Stomach (tissue), 8 donors: ENCODE measurements at regions not wholly inside any gene's neighbourhood (a gene's known extent, or its start where the extent isn't known, plus 50 kb on each side); places are given as distances from the start of the nearest gene placed in this dataset.

Experiments
- DNase-seq, 2 donors: peaks; one replicate each; pipeline versions ENCODE4 v3.0.0 to v3.0.0-alpha.2; 2013 to 2019
- H3K27ac ChIP-seq, 5 donors: fragments of 200-600 bp in 4 of 5; sonication (generic) in 4 of 5; one replicate each; pipeline ENCODE4 v1.5.1; 2013 to 2019; ENCODE audit warnings: mild to moderate bottlenecking in 1 of 5, moderate library complexity in 1 of 5
- H3K27me3 ChIP-seq, 3 donors: fragments of 200-600 bp; sonication (generic); one replicate each; pipeline ENCODE4 v1.5.1; 2017 to 2019; ENCODE audit warnings: mixed run types in 1 of 3
- H3K36me3 ChIP-seq, 4 donors: fragments of 200-600 bp; sonication (generic); 1 replicate in 3 of 4; 2 replicates in 1 of 4; pipeline ENCODE4 v1.5.1; 2016 to 2019
- H3K4me1 ChIP-seq, 4 donors: fragments of 200-600 bp; sonication (generic); one replicate each; pipeline ENCODE4 v1.5.1; 2016 to 2019
- H3K4me3 ChIP-seq, 4 donors: fragments of 200-600 bp; sonication (generic) in 3 of 4; one replicate each; pipeline ENCODE4 v1.5.1; 2016 to 2019; ENCODE audit warnings: mild to moderate bottlenecking in 1 of 4
- H3K9me3 ChIP-seq, 4 donors: fragments of 200-600 bp; sonication (generic); one replicate each; pipeline ENCODE4 v1.5.1; 2016 to 2019
- EP300 ChIP-seq: sonication (generic); formaldehyde crosslinking; IDR thresholded peaks from one replicate; pipeline ENCODE4 v1.6.1; 2017; ENCODE audit warnings: antibody characterized with exemption
- POLR2A ChIP-seq, 4 donors: fragments of 450-650 bp; IDR thresholded peaks; one replicate each; pipeline ENCODE4 v1.6.1; 2016; ENCODE audit warnings: antibody characterized with exemption in 4 of 4, control low read depth in 2 of 4, mild to moderate bottlenecking in 1 of 4, moderate library complexity in 1 of 4
- POLR2AphosphoS5 ChIP-seq, 3 donors: sonication (generic); formaldehyde crosslinking; IDR thresholded peaks; one replicate each; pipeline ENCODE4 v1.6.1; 2016; ENCODE audit warnings: antibody characterized with exemption in 3 of 3
- WGBS, 5 donors: extraction: QIAGEN DNeasy Blood & Tissue Kit in 3 of 5; methylation state at CpG; one replicate each; pipeline versions ENCODE4 v1.1.5 to v1.1.7; 2013 to 2018; 5-methylcytosine and 5-hydroxymethylcytosine counted together
- intact Hi-C: fragments of 100-400 bp; cut with DNase I; formaldehyde crosslinking; loops from one replicate; pipeline ENCODE4 v1.15.1; 2023; ENCODE audit warnings: low total_unique reads
- TF ChIP-seq, protein P1 (sequence below), 7 experiments: fragments of 450-650 bp in 4 of 7; fragments of 200-600 bp in 3 of 7; sonication (generic) in 3 of 7; IDR thresholded peaks; one replicate each; pipeline ENCODE4 v1.5.1; 2016 to 2019; ENCODE audit warnings: antibody characterized with exemption in 7 of 7, control low read depth in 2 of 7, mild to moderate bottlenecking in 1 of 7
- donor health status: healthy with polysubstance abuse.
- donor health status: Bipolar disorder and iron deficiency.
- donor health status: healthy.

DNA sequence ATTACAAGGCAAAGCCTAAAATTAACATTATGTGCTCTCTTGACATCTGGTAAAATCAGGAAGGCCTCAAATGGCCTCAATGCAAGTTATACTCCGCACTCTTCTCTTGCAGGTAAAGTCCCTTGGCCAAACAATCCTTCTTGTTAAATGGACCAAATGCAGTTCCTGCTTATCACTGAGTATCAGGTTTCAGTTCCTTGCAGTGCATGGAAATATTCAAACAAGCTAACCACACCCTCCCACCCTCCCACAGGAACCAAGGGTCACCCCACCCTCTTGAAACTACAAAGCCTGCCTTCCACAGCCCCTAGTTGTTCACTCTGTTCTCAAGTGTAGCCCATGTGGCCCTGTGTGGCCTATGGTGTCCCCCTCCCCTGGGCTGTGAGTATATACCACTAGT lies 171.9 kb upstream of the CADPS start:
- Histone ChIP-seq H3K4me1 (no peaks in the 10 kb centered on the region), H3K36me3 (no peaks in the 10 kb centered on the region), H3K4me3 (no peak overlapping the region), H3K27me3 (no peaks in the 10 kb centered on the region), H3K27ac (no peak overlapping the region), H3K9me3 (no peaks in the 10 kb centered on the region)
- DNase-seq, result peak in 1 of 2 donors; percentile 54
- intact Hi-C loops, result no loop called here
- WGBS, 5 donors, result 13 to 38% (median 33%) methylated on average over 1 of the region's 1 CpG
- no peak for TF ChIP-seq EP300
- TF ChIP-seq, protein P1, sequence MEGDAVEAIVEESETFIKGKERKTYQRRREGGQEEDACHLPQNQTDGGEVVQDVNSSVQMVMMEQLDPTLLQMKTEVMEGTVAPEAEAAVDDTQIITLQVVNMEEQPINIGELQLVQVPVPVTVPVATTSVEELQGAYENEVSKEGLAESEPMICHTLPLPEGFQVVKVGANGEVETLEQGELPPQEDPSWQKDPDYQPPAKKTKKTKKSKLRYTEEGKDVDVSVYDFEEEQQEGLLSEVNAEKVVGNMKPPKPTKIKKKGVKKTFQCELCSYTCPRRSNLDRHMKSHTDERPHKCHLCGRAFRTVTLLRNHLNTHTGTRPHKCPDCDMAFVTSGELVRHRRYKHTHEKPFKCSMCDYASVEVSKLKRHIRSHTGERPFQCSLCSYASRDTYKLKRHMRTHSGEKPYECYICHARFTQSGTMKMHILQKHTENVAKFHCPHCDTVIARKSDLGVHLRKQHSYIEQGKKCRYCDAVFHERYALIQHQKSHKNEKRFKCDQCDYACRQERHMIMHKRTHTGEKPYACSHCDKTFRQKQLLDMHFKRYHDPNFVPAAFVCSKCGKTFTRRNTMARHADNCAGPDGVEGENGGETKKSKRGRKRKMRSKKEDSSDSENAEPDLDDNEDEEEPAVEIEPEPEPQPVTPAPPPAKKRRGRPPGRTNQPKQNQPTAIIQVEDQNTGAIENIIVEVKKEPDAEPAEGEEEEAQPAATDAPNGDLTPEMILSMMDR (IDR thresholded peaks at IDR 0.05), result no peak
- TF ChIP-seq POLR2A (IDR thresholded peaks at IDR 0.05), result no peak
- no peak for TF ChIP-seq POLR2AphosphoS5 (IDR thresholded peaks at IDR 0.05)

DNA sequence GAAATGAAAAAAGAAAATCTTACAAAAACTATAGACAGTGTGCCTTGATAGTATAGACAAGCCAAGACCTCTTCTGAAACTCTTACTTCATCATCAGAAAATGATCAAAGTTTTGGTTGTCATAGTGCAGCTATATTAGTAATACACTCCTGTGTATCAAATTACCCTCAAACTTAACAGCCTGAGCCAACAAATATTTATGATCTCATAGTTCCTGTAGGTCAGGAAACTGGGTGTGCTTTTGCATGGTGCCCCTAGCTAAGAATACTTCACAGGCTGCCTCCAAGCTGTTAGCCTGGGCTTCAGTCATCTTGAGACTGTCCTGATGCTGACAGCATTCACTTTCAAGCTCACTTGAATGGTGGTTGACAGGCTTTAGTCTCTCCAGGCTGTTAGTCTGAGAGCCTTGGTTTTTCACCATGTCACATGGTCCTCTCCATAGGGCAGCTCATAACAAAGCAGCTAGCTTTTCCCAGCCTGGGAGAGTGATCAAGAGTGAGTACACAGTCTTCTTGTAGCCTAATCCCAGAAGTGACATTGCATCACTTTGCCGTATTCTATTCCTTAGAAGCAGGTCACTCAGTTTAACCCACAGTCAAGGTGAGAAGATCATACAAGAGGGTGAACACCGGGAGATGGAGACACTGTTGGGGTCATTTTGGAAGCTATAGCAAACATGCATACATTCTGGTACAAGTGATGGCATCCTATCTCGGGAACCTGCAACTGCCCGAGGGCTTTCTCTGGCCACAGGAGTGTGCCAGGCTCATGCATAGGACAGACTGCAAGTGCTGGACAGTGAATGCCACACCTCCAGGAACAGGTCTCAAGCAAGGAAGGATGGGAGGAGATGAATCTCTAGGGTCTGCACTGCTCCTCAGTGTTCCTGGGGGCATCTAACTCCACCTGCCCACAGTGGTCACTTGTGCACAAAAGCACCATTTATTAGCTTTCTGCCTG lies 173.4 kb upstream of the CADPS start:
- TF ChIP-seq POLR2AphosphoS5 (IDR thresholded peaks at IDR 0.05), result no peak
- TF ChIP-seq, protein P1 (IDR thresholded peaks at IDR 0.05), result no peak
- TF ChIP-seq POLR2A (IDR thresholded peaks at IDR 0.05), result no peak
- no peak for TF ChIP-seq EP300
- Histone ChIP-seq H3K36me3 (no peaks in the 10 kb centered on the region), H3K27me3 (no peaks in the 10 kb centered on the region), H3K27ac (no peak overlapping the region), H3K4me3 (no peak overlapping the region), H3K4me1 (no peaks in the 10 kb centered on the region), H3K9me3 (no peaks in the 10 kb centered on the region)
- no peak for DNase-seq
- intact Hi-C loops, result no loop called here
- 81 to 90% (median 88%) methylated on average over 4 of the region's 4 CpGs for WGBS, 5 donors

DNA sequence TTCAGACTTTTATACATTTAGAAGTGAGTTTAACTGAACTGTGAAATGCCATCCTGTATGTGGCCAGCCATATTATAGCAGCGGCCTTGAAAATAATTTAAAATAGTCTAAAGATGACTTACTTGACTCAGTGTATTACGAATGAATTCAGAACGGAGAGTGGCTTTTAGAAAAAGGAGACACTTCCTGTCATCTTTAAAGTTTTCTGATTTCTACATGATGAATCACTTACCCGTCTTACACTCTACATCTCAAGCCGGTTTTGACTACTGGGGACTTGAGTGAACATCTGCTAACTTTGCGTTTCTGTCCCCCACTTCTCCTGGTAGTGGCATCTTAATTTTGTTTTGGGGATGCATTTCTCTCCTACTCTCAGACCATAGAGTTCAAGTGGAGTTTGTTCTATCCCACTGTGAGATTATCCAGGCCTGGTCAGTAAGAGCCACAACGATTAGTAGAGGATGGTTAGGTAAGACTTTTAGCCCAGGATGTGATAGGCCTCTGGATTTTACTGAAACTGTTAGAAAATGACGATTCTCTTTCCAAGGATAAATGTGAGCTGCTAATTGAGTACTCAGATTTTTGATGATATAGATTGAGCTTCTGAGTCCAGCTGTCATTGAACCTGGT lies 175.4 kb upstream of the CADPS start:
- DNase-seq, result no peak
- Histone ChIP-seq H3K27me3 (no peaks in the 10 kb centered on the region), H3K4me1 (no peaks in the 10 kb centered on the region), H3K27ac (no peak overlapping the region), H3K36me3 (no peaks in the 10 kb centered on the region), H3K9me3 (no peaks in the 10 kb centered on the region), H3K4me3 (no peak overlapping the region)
- intact Hi-C loops, result no loop called here
- TF ChIP-seq POLR2A (IDR thresholded peaks at IDR 0.05) (no peak), EP300 (no peak), POLR2AphosphoS5 (IDR thresholded peaks at IDR 0.05) (no peak)
- TF ChIP-seq, protein P1 (IDR thresholded peaks at IDR 0.05), result no peak
- WGBS, 5 donors, result 71 to 82% (median 74%) methylated on average over 8 of the region's 8 CpGs

DNA sequence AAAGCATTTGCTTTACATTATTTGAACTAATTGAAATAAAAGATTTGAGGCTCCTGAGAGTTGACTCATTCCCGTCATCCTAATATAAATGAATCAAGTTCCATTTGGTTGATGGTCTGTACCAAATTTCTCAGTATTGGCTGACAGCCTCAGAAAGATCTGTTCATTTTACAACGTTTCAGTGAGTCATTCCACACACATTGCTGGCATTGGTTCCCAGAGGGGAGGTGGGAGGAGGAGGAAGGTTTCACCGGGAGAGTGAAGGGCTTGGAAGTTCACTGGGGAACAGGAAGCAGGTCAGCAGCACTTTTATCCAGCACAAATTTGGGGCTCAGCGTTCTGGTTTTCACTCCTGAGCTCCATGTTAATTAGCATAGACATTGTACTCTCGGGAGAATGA lies 176.7 kb upstream of the CADPS start:
- Histone ChIP-seq H3K4me1 (no peaks in the 10 kb centered on the region), H3K27me3 (no peaks in the 10 kb centered on the region), H3K27ac (no peak overlapping the region), H3K9me3 (no peaks in the 10 kb centered on the region), H3K4me3 (no peak overlapping the region), H3K36me3 (no peaks in the 10 kb centered on the region)
- intact Hi-C loops, result no loop called here
- DNase-seq, result peak in 1 of 2 donors; percentile 22
- TF ChIP-seq POLR2A (IDR thresholded peaks at IDR 0.05) (no peak), EP300 (no peak), POLR2AphosphoS5 (IDR thresholded peaks at IDR 0.05) (no peak)
- TF ChIP-seq, protein P1 (IDR thresholded peaks at IDR 0.05), result no peak
- WGBS, 5 donors, result 25 to 38% (median 28%) methylated on average over 5 of the region's 5 CpGs
